ENCODE measurements at regions not wholly inside any gene's neighbourhood (a gene's known extent, or its start where the extent isn't known, plus 50 kb on each side); places are given as distances from the start of the nearest gene placed in this dataset.

DNA sequence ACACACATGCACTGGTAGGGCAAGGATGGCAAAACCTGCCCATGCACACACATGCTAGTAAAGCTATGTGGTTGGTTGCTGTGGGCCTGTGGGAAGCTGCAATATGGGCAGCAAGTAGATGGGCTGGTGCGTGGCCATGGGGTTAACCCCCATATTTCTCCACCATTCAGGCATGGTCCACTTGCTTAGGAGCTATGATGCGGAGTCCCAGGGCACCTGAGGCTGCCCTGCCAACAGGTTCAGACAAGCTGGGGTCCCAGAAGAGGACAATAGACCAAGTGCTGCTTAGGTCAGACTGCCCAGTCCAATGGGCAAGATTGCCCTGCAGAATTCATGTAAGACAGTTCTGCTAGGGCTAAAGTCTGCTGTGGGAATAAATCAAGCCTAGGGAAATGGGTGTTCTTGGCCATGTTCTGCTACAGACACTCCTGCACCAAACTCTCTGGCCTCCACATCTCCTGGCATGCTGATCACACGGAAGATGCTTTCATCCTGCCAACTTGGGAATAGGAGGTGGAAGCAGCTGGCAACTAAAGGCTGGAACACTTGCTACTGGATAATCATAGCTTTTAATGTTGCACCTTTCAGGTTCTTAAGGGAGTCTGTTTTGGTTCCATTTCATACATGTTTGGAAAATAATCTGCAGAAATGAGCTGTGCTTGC lies 646.3 kb upstream of the SLITRK1 start:
- H3K4me2 ChIP-seq (ENCODE audit: low read depth, low read length), result no peak overlapping the region
- no peak overlapping the region for H3K27ac ChIP-seq (ENCODE audit: insufficient read depth, low read length)
- no peak overlapping the region for H3K4ac ChIP-seq (ENCODE audit: low read depth, low read length)
- dilution Hi-C loops (cut with HindIII; ENCODE audit: low sequenced_read_pairs, unreplicated experiment) (no loop called here), intact Hi-C loops (cut with micrococcal nuclease) (no loop called here), in situ Hi-C loops (cut with MboI; ENCODE audit: low sequenced_read_pairs) (no loop called here)
- H2BK5ac ChIP-seq (ENCODE audit: low read depth, low read length, poor library complexity, severe bottlenecking), result no peak overlapping the region
- WGBS, 2 experiments (ENCODE audit: extremely low coverage in 2 of 2, insufficient read length in 1 of 2), result 40% methylated on average over 1 of the region's 3 CpGs; no CpG with 5 or more reads in 1 of the 2 experiments
- BruUV-seq (replicated peaks), result no TSS peak
- no peaks in the 10 kb centered on the region for H4K20me1 ChIP-seq (ENCODE audit: insufficient read depth, low read length)
- H2AK9ac ChIP-seq (replicated peaks; ENCODE audit: low read depth, low read length, poor library complexity), result no peak overlapping the region
- H3K27me3 ChIP-seq (ENCODE audit: control insufficient read depth, insufficient read depth, low read length), result no peaks in the 10 kb centered on the region
- ChIA-PET CTCF (no interaction called here), POLR2A (ENCODE audit: unreplicated experiment) (no interaction called here)
- ATAC-seq (ENCODE audit: low read depth) (no peak), DNase-seq (no peak)
- no peak overlapping the region for H3K18ac ChIP-seq (ENCODE audit: low read depth, low read length)
- no peak overlapping the region for H2BK20ac ChIP-seq (ENCODE audit: low read depth, low read length)
- H3K9me3 ChIP-seq (ENCODE audit: control insufficient read depth, insufficient read depth, low read length), result no peaks in the 10 kb centered on the region
- no peak overlapping the region for H2BK15ac ChIP-seq (ENCODE audit: low read depth, low read length)
- H3K4me3 ChIP-seq (ENCODE audit: insufficient read depth, low read depth, low read length), result no peak overlapping the region
- H4K5ac ChIP-seq (ENCODE audit: low read depth, low read length), result no peak overlapping the region
- H3K14ac ChIP-seq (replicated peaks; ENCODE audit: low read depth, low read length), result no peak overlapping the region
- H4K8ac ChIP-seq (ENCODE audit: low read depth in 2 of 2, low read length in 2 of 2), result no peak overlapping the region
- H2BK120ac ChIP-seq (ENCODE audit: low read depth, low read length), result no peak overlapping the region
- no peaks in the 10 kb centered on the region for H3K36me3 ChIP-seq (ENCODE audit: control insufficient read depth, insufficient read depth, low read length)
- no peaks in the 10 kb centered on the region for H3K4me1 ChIP-seq (ENCODE audit: control insufficient read depth, insufficient read depth, low read length)
- H2AK5ac ChIP-seq (ENCODE audit: low read depth, low read length), result no peak overlapping the region
- no peak overlapping the region for H3K23ac ChIP-seq (ENCODE audit: low read depth, low read length)
- no peak overlapping the region for H3K56ac ChIP-seq (ENCODE audit: extremely low read depth, insufficient read depth, low read length)
- TF ChIP-seq, protein P1, sequence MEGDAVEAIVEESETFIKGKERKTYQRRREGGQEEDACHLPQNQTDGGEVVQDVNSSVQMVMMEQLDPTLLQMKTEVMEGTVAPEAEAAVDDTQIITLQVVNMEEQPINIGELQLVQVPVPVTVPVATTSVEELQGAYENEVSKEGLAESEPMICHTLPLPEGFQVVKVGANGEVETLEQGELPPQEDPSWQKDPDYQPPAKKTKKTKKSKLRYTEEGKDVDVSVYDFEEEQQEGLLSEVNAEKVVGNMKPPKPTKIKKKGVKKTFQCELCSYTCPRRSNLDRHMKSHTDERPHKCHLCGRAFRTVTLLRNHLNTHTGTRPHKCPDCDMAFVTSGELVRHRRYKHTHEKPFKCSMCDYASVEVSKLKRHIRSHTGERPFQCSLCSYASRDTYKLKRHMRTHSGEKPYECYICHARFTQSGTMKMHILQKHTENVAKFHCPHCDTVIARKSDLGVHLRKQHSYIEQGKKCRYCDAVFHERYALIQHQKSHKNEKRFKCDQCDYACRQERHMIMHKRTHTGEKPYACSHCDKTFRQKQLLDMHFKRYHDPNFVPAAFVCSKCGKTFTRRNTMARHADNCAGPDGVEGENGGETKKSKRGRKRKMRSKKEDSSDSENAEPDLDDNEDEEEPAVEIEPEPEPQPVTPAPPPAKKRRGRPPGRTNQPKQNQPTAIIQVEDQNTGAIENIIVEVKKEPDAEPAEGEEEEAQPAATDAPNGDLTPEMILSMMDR (conservative IDR thresholded peaks at IDR 0.05; ENCODE audit: low read depth, low read length), result no peak
- no peak for TF ChIP-seq MAZ (IDR thresholded peaks at IDR 0.05; ENCODE audit: borderline replicate concordance, low read depth, low read length)
- no peak overlapping the region for H4K91ac ChIP-seq (ENCODE audit: insufficient read depth, low read depth, low read length)
- H3K9ac ChIP-seq (ENCODE audit: low read depth, low read length), result no peak overlapping the region
- no peaks in the 10 kb centered on the region for H3K9me1 ChIP-seq (ENCODE audit: insufficient read depth, low read length)
- H2AFZ ChIP-seq (replicated peaks; ENCODE audit: low read length, poor library complexity), result no peak overlapping the region
- no peaks in the 10 kb centered on the region for H3K79me1 ChIP-seq (ENCODE audit: low read depth in 1 of 2, low read length in 2 of 2)

Measured in IMR-90 (cell line).